ENCODE measurements at regions not wholly inside any gene's neighbourhood (a gene's known extent, or its start where the extent isn't known, plus 50 kb on each side); places are given as distances from the start of the nearest gene placed in this dataset.

DNA sequence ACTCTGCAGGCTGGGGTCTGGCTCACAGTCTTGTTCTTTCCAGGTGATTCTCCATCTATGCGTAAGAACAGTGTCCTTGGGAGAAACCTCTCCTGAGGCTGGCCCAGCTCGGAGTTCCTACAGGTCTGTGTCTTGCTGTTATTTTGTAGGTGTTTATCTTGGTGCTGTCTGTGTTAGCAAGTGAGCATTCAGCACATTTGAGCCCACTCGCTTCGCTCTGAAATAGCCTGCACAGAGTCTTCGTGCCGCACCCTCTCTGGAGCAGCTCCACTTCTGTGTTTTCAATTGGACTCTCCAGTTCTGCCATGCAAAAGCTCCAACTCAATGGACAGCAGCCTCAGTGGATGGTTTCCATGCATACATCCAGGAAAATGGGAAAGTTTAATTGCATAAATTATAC is 378.2 kb upstream of the ST6GAL2 start:
- no peak for TF ChIP-seq POLR2A (IDR thresholded peaks at IDR 0.05)
- TF ChIP-seq, protein P1, sequence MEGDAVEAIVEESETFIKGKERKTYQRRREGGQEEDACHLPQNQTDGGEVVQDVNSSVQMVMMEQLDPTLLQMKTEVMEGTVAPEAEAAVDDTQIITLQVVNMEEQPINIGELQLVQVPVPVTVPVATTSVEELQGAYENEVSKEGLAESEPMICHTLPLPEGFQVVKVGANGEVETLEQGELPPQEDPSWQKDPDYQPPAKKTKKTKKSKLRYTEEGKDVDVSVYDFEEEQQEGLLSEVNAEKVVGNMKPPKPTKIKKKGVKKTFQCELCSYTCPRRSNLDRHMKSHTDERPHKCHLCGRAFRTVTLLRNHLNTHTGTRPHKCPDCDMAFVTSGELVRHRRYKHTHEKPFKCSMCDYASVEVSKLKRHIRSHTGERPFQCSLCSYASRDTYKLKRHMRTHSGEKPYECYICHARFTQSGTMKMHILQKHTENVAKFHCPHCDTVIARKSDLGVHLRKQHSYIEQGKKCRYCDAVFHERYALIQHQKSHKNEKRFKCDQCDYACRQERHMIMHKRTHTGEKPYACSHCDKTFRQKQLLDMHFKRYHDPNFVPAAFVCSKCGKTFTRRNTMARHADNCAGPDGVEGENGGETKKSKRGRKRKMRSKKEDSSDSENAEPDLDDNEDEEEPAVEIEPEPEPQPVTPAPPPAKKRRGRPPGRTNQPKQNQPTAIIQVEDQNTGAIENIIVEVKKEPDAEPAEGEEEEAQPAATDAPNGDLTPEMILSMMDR (IDR thresholded peaks at IDR 0.05) = no peak

Measured in esophagus squamous epithelium (tissue), 4 donors.